ENCODE measurements at regions not wholly inside any gene's neighbourhood (a gene's known extent, or its start where the extent isn't known, plus 50 kb on each side); places are given as distances from the start of the nearest gene placed in this dataset.
"Not testable (repeated sequence)": the region's sequence is repeated elsewhere in the genome, so short reads cannot be mapped to it uniquely, and the experiment has no call there.

DNA sequence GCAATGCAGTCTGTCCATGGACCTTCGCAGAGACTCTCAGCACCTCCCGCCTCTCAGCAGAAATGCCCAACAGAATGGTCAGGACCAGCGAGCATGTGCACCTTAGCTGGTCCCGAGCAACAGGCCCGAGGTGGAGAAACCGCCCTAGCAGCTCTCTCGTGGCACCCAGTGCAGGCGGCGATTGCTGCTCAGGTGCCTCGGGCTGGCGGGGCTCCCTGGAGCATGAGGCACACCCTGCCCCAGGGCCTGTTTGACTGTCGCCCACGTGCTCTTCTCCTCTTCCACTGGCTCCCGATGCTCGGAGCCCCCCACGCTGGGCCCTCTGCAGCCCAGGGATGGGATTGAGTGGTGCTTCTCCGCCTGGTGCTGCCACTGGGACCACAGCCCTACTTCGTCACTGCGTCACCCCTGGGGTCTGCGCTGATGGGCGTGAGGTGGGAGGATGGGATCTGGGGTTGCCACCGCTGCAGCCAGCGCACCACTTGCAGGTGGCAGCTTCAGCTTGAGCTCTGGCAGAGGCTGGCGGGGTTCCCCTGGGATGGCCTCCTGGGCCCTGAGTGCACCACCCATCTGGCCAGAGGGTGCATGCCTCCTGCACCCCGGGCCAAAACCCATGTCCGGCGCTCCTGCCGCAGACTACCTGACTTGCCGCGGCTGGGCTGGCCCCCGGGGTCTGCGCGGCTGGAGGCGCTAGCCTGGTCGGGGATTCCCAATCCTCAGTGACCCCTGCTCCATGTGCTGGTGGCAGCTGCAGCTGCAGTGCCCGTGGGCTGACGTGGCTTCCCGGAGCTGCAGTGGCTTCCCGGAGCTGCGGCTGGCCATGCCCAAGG, 244.2 kb downstream of the FOXD4L6 start:
- TF ChIP-seq, protein P1, sequence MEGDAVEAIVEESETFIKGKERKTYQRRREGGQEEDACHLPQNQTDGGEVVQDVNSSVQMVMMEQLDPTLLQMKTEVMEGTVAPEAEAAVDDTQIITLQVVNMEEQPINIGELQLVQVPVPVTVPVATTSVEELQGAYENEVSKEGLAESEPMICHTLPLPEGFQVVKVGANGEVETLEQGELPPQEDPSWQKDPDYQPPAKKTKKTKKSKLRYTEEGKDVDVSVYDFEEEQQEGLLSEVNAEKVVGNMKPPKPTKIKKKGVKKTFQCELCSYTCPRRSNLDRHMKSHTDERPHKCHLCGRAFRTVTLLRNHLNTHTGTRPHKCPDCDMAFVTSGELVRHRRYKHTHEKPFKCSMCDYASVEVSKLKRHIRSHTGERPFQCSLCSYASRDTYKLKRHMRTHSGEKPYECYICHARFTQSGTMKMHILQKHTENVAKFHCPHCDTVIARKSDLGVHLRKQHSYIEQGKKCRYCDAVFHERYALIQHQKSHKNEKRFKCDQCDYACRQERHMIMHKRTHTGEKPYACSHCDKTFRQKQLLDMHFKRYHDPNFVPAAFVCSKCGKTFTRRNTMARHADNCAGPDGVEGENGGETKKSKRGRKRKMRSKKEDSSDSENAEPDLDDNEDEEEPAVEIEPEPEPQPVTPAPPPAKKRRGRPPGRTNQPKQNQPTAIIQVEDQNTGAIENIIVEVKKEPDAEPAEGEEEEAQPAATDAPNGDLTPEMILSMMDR (IDR thresholded peaks at IDR 0.05): no peak
- TF ChIP-seq ZFX (IDR thresholded peaks at IDR 0.05; ENCODE audit: borderline replicate concordance): no peak
- no peak overlapping the region for H3K27ac ChIP-seq

- H3K27ac ChIP-seq: not testable (repeated sequence)
Observed at GRCh38 chr9:40883423-40884071, 244.9 kb downstream of the FOXD4L6 start.

GRCh38 chr9:40873753-40874295, 254.7 kb downstream of the FOXD4L6 start:
- H3K27ac ChIP-seq: not testable (repeated sequence)

GRCh38 chr9:40868437-40868836, 260.0 kb downstream of the FOXD4L6 start:
- not testable (repeated sequence) for H3K27ac ChIP-seq

All from 22Rv1 (cell line).